Mesendoderm (in vitro differentiated cells): ENCODE measurements at regions not wholly inside any gene's neighbourhood (a gene's known extent, or its start where the extent isn't known, plus 50 kb on each side); places are given as distances from the start of the nearest gene placed in this dataset.

Source experiments
- DNase-seq: peaks from one replicate; pipeline ENCODE4 v3.0.0; 2013
- H2AK5ac ChIP-seq: 2 replicates; pipeline ENCODE4 v1.6.1; 2013; ENCODE audit warnings: low read length, inconsistent platforms
- H2BK120ac ChIP-seq: 2 replicates; pipeline ENCODE4 v1.6.1; 2013; ENCODE audit warnings: low read depth, mild to moderate bottlenecking, low read length, moderate library complexity, mixed read lengths
- H2BK15ac ChIP-seq: replicated peaks from 2 replicates; pipeline ENCODE4 v1.6.1; 2013; ENCODE audit warnings: low read depth, mild to moderate bottlenecking, moderate library complexity
- H2BK5ac ChIP-seq: 2 replicates; pipeline ENCODE4 v1.6.1; 2013; ENCODE audit warnings: low read length, inconsistent platforms
- H3K18ac ChIP-seq: 2 replicates; pipeline ENCODE4 v1.6.1; 2013; ENCODE audit warnings: mild to moderate bottlenecking, low read length, mixed read lengths
- H3K23ac ChIP-seq: one replicate; pipeline ENCODE4 v1.6.1; 2013; ENCODE audit warnings: low read length
- H3K27ac ChIP-seq: 2 replicates; pipeline ENCODE4 v1.5.1; 2013; ENCODE audit warnings: low read depth, mild to moderate bottlenecking, inconsistent platforms, low read length, moderate library complexity
- H3K27me3 ChIP-seq: 2 replicates; pipeline ENCODE4 v1.6.1; 2013; ENCODE audit warnings: low read length, control low read depth, mild to moderate bottlenecking, inconsistent platforms; ENCODE audit not compliant: insufficient read depth, poor library complexity
- H3K36me3 ChIP-seq: 2 replicates; pipeline ENCODE4 v1.6.1; 2013; ENCODE audit warnings: low read length, inconsistent platforms; ENCODE audit not compliant: control insufficient read depth, insufficient read depth
- H3K4ac ChIP-seq: one replicate; pipeline ENCODE4 v1.6.1; 2013; ENCODE audit warnings: low read depth, mild to moderate bottlenecking, low read length, moderate library complexity
- H3K4me1 ChIP-seq: 2 replicates; pipeline ENCODE4 v1.6.1; 2013; ENCODE audit warnings: low read depth, low read length, inconsistent platforms; ENCODE audit not compliant: control insufficient read depth
- H3K4me2 ChIP-seq: 2 replicates; pipeline ENCODE4 v1.6.1; 2013; ENCODE audit warnings: low read length
- H3K4me3 ChIP-seq: 2 replicates; pipeline ENCODE4 v1.5.1; 2013; ENCODE audit warnings: mild to moderate bottlenecking, low read length
- H3K56ac ChIP-seq: one replicate; pipeline ENCODE4 v1.6.1; 2013; ENCODE audit warnings: low read length
- H3K79me1 ChIP-seq: 2 replicates; pipeline ENCODE4 v1.6.1; 2013; ENCODE audit warnings: low read length, inconsistent platforms
- H3K79me2 ChIP-seq: 2 replicates; pipeline ENCODE4 v1.6.1; 2013; ENCODE audit warnings: mild to moderate bottlenecking, low read length; ENCODE audit not compliant: control insufficient read depth, insufficient read depth
- H3K9ac ChIP-seq: 2 replicates; pipeline ENCODE4 v1.6.1; 2013; ENCODE audit warnings: low read length, inconsistent platforms
- H4K5ac ChIP-seq: one replicate; pipeline ENCODE4 v1.6.1; 2013; ENCODE audit warnings: low read length
- H4K8ac ChIP-seq: one replicate; pipeline ENCODE4 v1.6.1; 2013; ENCODE audit warnings: low read depth, mild to moderate bottlenecking, control low read depth, low read length, moderate library complexity
- WGBS: extraction: QIAGEN DNeasy Blood & Tissue Kit; methylation state at CpG from one replicate; pipeline ENCODE4 v1.1.7; 2013; ENCODE audit warnings: low lambda C conversion rate, missing lambda C conversion rate; ENCODE audit not compliant: insufficient coverage; ENCODE audit errors: extremely low coverage; 5-methylcytosine and 5-hydroxymethylcytosine counted together

- Histone ChIP-seq H3K27ac (no peak overlapping the region), H3K4me3 (no peak overlapping the region), H4K5ac (no peak overlapping the region), H3K18ac (no peak overlapping the region), H3K56ac (no peak overlapping the region), H3K23ac (no peak overlapping the region), H2BK5ac (no peak overlapping the region), H3K4me2 (no peak overlapping the region), H3K79me1 (no peaks in the 10 kb centered on the region), H2BK15ac (no peak overlapping the region), H3K36me3 (no peaks in the 10 kb centered on the region), H3K79me2 (no peaks in the 10 kb centered on the region), H2BK120ac (no peak overlapping the region), H3K4me1 (peaks cover 2% of the 10 kb centered on the region), H3K27me3 (no peaks in the 10 kb centered on the region), H4K8ac (no peak overlapping the region), H2AK5ac (no peak overlapping the region), H3K9ac (no peak overlapping the region), H3K4ac (no peak overlapping the region)
- no peak for DNase-seq
- WGBS = no CpG with 5 or more reads among the region's 5 CpGs
These were observed 136.0 kb upstream of the ARHGAP42 start for GRCh38 chr11:100550912-100551632.

- H2BK5ac ChIP-seq = no peak overlapping the region
- H4K5ac ChIP-seq = no peak overlapping the region
- H3K27ac ChIP-seq = no peak overlapping the region
- H3K9ac ChIP-seq = no peak overlapping the region
- H3K4me3 ChIP-seq = no peak overlapping the region
- H3K36me3 ChIP-seq = no peaks in the 10 kb centered on the region
- H3K79me2 ChIP-seq = no peaks in the 10 kb centered on the region
- no peaks in the 10 kb centered on the region for H3K27me3 ChIP-seq
- no peak overlapping the region for H3K4me2 ChIP-seq
- no peak overlapping the region for H3K56ac ChIP-seq
- H4K8ac ChIP-seq = no peak overlapping the region
- no peak overlapping the region for H2AK5ac ChIP-seq
- no peak overlapping the region for H3K23ac ChIP-seq
- H2BK15ac ChIP-seq = no peak overlapping the region
- DNase-seq = no peak
- no peak overlapping the region for H2BK120ac ChIP-seq
- H3K18ac ChIP-seq = no peak overlapping the region
- peaks cover 2% of the 10 kb centered on the region for H3K4me1 ChIP-seq
- H3K4ac ChIP-seq = no peak overlapping the region
- H3K79me1 ChIP-seq = no peaks in the 10 kb centered on the region
These were observed 131.2 kb upstream of the ARHGAP42 start for GRCh38 chr11:100555931-100556330.

- Histone ChIP-seq H3K56ac (no peak overlapping the region), H3K18ac (no peak overlapping the region), H3K79me2 (no peaks in the 10 kb centered on the region), H2BK5ac (no peak overlapping the region), H3K23ac (no peak overlapping the region), H3K4ac (no peak overlapping the region), H3K79me1 (no peaks in the 10 kb centered on the region), H3K4me1 (peaks cover 2% of the 10 kb centered on the region), H2BK15ac (no peak overlapping the region), H2BK120ac (no peak overlapping the region), H4K8ac (no peak overlapping the region), H3K36me3 (no peaks in the 10 kb centered on the region), H3K27ac (no peak overlapping the region), H3K4me2 (no peak overlapping the region), H2AK5ac (no peak overlapping the region), H3K9ac (no peak overlapping the region), H3K4me3 (no peak overlapping the region), H4K5ac (no peak overlapping the region), H3K27me3 (no peaks in the 10 kb centered on the region)
- WGBS = no CpG with 5 or more reads among the region's 1 CpG
- no peak for DNase-seq
These were observed 130.3 kb upstream of the ARHGAP42 start for GRCh38 chr11:100556781-100557180.

GRCh38 chr11:100557830-100558611 is 129.1 kb upstream of the ARHGAP42 start:
- no peak overlapping the region for H3K4me2 ChIP-seq
- no peak overlapping the region for H3K9ac ChIP-seq
- H3K4ac ChIP-seq = no peak overlapping the region
- H3K4me3 ChIP-seq = no peak overlapping the region
- no peak overlapping the region for H2BK15ac ChIP-seq
- no peaks in the 10 kb centered on the region for H3K79me1 ChIP-seq
- no peak overlapping the region for H2BK5ac ChIP-seq
- WGBS = no CpG with 5 or more reads among the region's 8 CpGs
- H3K27ac ChIP-seq = no peak overlapping the region
- no peaks in the 10 kb centered on the region for H3K79me2 ChIP-seq
- no peak overlapping the region for H2BK120ac ChIP-seq
- H4K8ac ChIP-seq = peak overlapping the region; percentile 2
- no peak overlapping the region for H4K5ac ChIP-seq
- no peak overlapping the region for H3K56ac ChIP-seq
- H3K18ac ChIP-seq = no peak overlapping the region
- H3K36me3 ChIP-seq = no peaks in the 10 kb centered on the region
- H3K4me1 ChIP-seq = no peaks in the 10 kb centered on the region
- no peak overlapping the region for H2AK5ac ChIP-seq
- no peak overlapping the region for H3K23ac ChIP-seq
- H3K27me3 ChIP-seq = no peaks in the 10 kb centered on the region
- DNase-seq = no peak

GRCh38 chr11:100560606-100561005 is 126.5 kb upstream of the ARHGAP42 start:
- H3K4me3 ChIP-seq = no peak overlapping the region
- no peaks in the 10 kb centered on the region for H3K36me3 ChIP-seq
- no peak overlapping the region for H3K4ac ChIP-seq
- H4K8ac ChIP-seq = no peak overlapping the region
- no peak overlapping the region for H3K9ac ChIP-seq
- no peak overlapping the region for H2AK5ac ChIP-seq
- H3K27me3 ChIP-seq = no peaks in the 10 kb centered on the region
- H2BK5ac ChIP-seq = no peak overlapping the region
- H3K4me2 ChIP-seq = no peak overlapping the region
- no peak overlapping the region for H2BK15ac ChIP-seq
- no peak overlapping the region for H2BK120ac ChIP-seq
- no peak overlapping the region for H3K23ac ChIP-seq
- H3K79me2 ChIP-seq = no peaks in the 10 kb centered on the region
- H3K4me1 ChIP-seq = no peaks in the 10 kb centered on the region
- no CpG with 5 or more reads among the region's 3 CpGs for WGBS
- no peak overlapping the region for H4K5ac ChIP-seq
- H3K18ac ChIP-seq = no peak overlapping the region
- H3K79me1 ChIP-seq = no peaks in the 10 kb centered on the region
- H3K56ac ChIP-seq = no peak overlapping the region
- no peak for DNase-seq
- H3K27ac ChIP-seq = no peak overlapping the region
